NCI-H526 treated with DMSO at 0.1 percent for 48 hours (cell line): ENCODE measurements at regions not wholly inside any gene's neighbourhood (a gene's known extent, or its start where the extent isn't known, plus 50 kb on each side); places are given as distances from the start of the nearest gene placed in this dataset.

Source experiments
- DNase-seq: peaks from one replicate; lab custom pipeline; 2025; lab: John Stamatoyannopoulos, UW

DNA sequence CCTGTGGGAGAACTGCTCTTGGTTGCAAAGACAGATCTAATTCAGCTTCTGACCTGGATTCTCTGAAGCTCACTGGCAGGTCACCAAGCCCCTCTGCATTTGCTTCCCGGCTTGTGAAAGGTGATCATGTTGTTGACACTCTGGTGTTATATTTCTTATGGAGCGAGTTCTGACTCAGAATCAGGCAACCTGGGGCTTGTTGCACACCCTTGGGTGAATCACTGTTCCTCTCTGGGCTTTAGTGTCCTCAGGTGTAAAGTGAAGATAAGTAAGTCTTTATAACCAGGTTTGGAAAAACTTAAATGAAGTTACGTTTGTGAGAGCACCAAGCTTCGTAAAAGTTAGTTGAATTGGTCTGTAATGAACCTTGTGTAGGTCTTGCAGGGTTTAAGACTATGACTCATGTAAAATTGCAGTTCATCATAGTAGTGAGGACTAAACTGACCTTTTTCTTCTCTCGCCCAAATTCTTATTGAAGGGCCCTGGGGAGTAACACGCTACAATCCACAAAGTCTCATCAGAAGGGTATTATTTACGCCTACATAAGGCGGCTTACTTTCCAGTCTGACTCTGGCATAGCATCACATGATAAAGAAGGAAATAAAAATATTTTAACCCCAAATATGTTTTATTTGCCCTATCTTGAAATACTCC is 218.6 kb downstream of the TMEM38B start:
- no peak for DNase-seq

DNA sequence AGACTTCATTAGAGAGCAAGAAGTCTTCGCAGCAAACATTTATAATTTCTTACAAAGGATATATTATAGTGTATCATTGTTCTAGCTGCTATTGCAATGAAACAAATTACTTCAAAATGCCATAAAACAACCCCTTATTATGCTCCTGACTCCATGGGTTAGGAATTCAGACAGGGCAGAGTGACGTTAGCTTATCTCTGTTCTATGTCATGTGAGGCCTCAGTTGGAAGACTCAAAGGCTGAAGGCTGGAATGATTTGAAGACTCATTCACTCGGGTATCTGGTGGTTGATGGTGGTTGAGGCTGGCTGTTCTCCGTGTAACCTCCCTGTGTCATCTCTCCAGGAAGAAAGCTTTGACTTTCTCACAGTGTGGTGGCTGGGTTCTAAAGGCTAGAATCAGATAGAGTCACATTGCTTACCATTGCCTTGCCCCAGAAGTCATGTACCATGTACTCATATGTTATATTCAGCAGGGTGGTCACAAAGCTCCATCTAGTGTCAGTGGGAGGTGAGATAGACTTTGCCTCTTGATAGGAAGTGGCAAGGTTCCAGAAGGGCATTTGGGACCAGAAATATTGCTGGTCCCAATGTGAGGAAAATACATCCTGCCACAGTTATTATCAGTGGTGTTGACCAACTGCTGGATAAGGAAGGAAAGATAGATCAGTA is 226.9 kb downstream of the TMEM38B start:
- DNase-seq, result no peak

DNA sequence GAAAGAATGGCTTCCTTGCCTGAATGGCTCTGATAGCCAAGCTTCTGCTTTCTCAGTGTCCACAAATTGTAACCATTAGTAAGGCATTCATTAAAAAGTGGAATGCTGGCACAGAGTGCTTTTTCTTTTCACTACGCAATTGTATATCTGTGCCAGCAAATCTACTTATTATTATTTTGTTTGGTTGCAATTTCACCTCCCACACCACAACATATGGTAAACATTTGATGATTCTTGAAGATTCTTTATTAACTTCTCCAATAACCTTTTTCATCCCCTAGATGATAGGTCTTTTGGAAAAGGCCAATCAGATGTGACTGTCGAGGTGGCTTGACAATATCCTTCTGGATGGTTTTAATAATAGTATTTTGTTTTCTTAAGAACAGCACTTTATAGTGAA is 234.1 kb downstream of the TMEM38B start:
- DNase-seq, result no peak

DNA sequence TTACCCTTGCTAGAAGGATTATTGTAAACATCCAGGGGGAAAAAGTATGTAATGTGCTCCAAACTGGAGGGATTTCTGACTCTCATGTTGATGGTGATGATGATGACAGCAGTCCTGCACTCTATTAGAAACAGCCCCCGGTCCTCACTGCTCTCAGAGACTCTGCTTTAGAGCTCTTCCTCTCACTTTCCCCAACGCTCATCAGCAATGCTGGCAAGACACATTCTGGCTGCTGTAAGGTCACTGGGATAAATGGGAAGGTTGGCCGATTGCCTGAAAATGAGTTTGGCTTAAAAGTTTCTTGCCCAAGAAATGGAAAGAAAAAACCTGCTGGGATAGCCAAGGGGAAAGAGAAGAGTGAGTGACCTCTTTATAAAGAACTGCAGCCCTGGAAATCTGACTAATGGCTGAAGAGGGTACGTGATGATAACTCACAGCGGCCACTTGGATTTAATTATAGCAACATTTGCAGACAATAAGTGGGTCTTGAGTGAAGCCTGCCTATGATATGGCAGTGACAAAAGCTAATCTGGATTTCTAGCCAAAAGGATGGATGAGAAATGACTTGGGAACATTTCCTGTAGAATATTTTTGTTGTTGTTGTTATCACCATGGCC is 235.8 kb downstream of the TMEM38B start:
- no peak for DNase-seq

DNA sequence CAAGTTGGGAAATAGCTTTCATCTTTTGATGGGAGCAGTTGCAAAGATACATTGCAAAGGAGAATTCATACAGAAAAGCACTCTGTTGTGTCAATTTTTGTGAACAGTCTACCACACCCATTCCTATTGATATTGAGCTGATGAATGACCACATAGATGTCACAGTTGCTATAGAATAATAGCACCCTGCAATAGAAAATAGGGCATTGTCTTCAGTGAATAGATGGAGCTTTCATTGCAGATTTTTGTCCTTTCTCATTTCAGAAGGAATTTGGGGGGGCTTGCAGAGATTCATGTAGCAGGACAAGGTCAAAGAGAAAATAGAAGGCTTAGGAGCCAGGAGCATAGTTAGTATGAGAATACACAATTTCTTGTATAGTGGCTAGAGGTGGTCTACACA is 237.9 kb downstream of the TMEM38B start:
- DNase-seq, result no peak

DNA sequence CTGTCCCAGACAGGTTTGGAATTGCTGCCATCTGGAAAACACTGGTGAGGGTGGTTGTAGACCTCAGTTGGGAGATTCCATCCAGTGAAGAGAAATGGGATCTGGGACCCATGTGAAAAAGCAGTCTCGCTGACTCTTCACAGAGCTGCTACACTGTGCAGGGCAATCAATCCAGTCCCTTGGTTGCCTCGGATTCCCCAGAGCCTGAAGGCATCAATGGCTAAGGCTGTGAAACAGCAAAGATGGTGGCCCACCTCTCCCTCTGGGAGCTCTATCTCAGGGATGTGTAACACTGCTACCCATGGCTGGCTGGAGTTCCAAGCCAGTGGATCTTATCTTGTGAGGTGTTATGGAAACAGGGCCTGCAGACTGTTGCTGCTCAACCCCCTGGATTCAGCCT is 256.1 kb downstream of the TMEM38B start:
- no peak for DNase-seq

DNA sequence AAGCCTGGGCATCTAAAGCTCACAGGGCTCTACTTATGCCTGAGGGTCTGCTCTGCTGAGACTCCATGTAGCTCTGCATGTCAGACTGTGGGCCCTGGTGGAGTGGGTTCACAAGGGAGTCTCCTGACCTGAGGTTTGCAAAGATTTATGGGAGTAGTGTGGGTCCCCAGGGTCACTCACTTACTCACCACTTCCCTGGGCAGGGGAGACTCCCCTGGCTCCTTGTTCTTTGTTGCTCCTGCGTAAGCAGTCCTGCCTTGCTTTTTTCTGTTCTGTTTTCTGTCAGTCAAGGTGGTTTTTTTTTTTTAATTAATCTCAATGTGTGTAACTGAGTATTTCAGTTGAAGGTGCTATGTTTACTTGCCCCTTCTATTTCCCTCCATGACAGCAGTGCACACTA is 256.6 kb downstream of the TMEM38B start:
- DNase-seq, result no peak

DNA sequence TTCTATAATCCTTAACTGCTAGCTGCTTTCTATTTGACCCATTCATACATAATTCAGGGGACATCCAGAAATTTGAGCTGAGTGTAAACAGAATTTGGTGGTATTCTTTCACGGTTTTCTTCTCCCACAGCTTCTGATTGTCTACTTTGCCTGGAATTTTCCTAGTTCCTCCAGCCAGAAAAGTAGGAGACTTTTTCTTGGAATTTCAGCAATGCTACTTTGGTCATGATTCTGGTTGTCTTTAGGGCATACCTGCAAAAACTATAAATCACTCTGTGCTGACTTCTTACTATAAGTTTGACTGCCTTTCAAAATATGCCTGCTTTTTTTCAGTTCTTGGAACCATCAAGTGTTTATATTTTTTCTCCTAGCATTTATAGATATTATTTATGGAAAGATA is 260.2 kb downstream of the TMEM38B start:
- DNase-seq, result no peak

DNA sequence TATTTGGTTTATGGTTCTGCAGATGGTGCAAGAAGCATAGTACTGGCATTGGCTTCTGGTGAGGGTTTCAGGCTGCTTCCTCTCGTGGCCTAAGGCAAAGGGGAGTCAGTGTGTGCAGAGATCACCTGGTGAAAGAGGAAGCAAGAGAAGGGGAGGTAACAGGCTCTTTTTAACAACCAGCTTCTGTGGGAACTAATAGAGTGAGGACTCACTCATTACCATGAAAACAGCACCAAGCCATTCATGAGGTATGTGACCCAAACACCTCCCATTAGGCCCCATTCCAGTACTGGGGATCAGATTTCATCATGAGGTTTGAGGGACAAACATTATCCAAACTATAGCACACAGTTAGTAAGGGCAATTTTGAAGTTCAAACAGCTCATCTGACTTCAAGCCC is 263.5 kb downstream of the TMEM38B start:
- no peak for DNase-seq

DNA sequence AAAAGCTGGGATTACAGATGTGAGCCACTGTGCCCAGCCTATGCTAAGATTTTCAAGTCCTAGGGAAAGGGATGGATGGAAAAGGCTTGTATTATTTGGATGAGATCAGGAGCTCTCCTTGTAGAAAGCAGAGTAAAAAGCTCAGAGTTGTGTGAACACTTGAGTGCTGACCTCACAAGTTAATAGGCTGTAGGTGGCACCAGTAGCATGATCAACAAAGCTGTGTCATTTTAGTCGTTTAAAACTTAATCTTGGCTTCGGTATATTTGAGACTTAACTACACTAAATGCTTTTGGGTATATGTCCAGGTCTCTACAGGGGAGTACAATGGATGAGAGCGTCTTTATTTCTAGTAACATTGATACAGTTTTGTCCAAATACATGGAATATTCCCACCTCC is 264.2 kb downstream of the TMEM38B start:
- no peak for DNase-seq

DNA sequence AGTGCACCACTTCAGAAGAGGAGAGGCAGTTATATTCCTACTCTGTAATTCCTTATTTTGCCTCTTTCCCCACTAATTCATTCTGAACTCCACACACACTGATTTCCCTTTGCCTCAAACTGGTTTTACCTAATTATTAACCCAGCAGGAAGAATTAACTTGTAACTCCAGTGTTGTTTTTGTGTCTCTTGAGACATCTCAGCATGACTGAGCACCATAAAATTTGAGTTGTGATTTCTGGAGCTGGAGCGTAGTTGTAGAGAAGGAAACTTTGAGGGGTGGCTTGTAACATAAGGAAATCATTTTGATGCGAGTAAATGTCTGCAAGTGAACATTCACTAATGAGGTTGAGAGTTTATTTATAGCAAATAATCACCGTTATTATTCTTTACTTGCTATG is 265.2 kb downstream of the TMEM38B start:
- no peak for DNase-seq

DNA sequence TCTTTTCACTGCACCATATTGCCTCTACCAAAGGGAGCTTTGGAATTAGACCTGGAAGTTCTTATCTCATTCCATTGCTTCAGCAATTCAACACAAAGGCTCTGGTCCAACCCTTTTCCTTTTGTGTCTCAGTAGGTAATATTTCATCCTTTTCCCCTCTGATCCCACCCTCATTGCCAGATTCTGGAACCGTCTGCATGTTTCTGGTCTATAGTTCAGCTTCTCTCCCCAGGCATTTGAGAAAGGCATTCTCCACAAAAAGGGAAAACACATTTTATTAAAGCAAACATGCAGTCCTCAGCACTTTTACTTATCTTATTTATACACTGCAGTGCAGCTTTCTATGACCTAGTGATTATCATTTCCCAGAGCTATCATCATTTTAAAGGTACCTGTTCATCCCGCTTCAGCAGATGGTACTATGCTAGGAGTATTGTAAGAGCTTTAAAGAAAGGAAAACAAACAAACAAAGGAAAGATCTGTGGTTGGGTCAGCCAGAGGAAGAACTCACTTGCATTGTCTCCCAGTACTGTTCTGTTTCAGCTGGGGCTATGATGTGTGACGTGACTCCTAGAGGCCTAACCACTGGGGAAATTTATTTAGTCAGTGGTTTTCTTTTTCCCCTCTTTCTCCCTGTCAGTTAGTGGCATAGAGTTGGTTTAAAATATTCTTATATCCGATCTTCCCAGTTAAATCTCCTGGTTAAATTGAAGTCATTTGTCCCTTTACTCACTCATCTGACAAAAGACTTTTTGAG is 269.2 kb downstream of the TMEM38B start:
- no peak for DNase-seq

DNA sequence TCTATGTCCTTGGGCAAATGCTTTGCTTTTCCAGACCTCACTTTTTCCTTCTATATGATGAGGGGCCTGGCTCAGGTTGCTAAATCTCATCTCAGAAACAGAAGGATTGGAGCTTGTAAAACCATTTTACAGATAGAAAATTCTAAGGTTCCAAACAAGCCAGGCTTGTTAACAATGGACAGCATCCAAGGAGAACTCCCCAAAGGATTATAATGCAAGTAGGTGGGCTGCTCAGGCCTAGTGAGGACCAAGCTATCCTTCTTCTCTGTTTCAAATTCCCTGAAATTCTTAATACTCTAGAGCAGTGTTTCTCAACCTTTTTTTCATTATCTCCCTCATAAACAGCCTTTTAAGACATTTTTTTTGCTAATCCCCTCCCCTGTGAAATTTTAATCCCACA is 269.8 kb downstream of the TMEM38B start:
- DNase-seq, result no peak

DNA sequence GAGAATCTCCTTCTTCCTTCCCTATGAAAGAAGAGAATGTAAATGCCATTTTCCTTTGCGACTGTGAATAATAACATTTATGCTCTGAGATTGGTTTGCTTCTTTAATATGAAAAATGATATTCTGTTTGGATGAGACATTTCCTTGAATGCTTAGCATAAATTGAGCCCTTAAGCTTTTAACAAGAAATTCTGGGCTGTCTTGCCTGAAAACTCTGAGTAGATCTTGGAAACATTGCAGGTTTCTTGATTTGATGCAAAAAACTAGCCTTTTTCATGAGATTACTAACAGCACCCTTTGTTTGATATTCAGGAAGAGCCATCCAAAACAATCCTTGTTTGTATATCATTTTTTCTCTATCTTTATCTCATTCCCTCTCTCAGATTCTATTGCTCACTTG is 272.5 kb downstream of the TMEM38B start:
- no peak for DNase-seq

DNA sequence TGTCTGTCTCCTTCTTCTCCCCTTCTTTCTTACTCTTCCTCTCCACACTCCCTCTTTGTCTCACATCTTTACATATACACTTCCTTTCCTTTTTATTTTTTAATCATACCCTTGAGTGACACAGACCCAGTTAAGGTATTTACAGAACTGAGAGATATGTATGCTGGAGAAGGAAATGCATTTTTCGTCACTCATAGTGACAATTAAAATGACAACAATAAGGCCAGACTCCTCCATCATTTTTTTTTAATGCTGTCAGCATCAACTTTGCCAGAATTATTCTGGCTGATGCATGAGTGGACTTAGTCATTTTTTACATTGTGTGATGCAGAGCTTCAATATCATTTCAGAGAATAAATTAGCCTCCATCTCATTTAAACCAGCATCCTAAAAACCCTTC is 272.9 kb downstream of the TMEM38B start:
- DNase-seq, result no peak

DNA sequence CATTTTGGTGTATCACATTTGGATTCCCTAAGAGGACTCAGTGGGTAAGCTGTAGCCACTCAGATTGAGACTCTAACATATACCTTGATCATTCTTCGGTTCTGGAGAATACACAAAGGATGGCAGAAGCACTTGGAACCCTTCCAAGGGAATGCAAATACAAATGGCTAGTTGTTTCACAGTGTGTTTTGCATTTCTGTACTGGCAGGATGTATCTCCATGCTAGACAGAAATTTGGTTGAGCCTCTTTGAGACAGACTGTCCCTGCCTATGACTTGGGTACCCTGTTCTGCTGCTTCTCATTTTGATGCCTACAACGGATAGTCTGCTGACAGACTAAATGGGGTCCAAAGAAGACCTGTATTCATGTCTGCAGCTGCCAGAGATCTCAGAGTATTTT is 273.5 kb downstream of the TMEM38B start:
- DNase-seq, result peak; percentile 87

DNA sequence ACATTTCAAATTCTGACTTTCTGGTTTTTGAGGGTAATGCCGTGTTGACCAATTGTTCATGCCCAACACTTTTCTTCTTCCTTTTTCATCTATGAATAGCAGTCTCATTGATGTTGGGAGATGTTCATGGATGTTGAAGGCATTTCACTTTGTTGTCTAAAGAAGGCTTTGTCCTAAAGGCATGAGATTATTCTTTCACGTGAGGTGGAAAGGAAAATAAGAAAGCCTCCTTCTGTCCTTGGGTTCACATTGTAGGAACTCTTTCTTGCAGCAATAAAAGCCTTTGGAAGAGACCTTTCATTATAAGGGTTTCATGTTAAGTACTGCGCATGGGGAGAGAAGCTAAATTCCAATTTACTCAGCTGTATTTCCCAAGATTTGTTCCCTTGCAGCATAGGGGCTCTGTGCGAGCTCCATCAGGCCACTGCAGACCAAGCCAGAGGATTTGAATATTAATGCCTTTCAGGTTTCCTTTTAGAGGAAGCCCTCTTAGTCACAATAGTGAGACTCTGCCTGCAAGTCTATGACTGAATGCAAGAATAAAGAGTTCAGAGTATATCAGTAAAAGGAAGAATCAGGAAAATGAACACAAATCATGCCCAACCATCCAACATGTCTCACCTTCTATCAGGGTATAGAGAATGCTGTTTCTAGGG is 274.6 kb downstream of the TMEM38B start:
- DNase-seq, result peak; percentile 30

DNA sequence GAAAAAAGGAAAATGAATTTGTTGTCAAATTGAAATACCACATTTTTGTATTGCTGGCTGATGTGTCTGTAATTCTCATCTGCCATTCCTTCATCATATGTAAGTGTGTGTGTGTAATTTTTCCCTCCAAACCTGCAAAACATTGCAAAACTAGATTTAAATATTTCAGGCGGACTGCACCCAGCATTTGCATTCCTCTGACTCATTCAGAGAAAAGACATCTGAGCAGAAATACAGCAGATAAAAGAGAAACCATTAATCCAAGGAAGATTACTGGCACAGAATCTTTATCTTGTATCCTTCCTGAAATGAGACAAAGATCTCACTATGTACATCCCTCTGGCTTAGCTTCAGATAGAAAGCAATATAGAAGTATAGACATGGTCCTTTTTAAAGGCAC is 275.3 kb downstream of the TMEM38B start:
- DNase-seq, result peak; percentile 6

DNA sequence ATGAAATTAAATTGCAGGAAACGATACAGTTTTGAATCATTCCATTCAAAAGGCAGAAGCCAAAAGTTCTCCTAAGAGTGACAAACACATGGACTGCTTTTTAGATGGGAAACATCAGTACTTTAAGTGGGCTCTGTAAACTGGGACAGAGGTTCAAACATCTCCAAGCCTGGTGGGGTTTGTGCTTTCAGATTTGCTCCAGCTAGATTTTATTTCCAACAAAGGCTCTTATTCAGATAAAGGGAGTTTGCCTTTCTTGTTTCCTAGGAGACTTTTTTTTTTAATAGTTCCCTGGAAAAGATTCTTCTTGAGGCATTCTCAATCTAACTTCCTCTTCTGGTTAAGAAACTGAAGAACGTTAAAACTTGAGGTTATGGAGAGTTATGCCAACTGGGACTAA is 277.6 kb downstream of the TMEM38B start:
- no peak for DNase-seq

DNA sequence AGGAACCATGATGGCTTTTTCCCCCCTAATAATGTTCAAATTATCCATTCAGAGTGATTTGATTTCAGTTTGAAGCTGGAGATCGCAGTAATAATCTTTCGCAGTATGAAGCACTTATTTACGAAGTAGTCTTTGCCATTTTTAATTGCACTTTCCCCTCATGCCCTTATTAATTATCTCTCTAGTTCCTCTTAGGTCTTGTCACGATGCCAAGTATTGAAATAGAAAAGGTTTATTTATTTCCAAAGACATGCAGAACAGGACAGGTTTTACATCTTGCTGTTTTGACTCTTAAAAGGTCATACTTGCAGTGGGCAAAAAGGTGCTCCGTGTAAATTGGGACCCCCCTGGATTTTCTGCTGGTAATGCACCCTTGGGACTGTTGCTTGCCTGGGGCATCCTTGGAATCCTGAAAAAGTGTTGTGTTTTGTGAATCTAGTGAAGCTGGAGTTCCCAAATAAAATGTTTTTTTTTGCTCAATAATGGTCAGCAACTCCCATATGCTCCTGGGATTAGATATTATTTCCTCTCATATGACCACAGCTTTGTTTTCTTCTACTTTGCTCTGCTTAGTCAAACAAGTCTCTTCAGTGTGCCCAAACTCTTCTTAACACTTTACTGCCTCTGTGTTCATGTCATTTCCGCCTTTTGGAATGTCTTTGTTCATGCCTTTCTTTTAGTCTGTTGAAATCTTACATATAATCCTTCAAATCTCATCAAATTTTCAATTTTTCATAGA is 278.3 kb downstream of the TMEM38B start:
- DNase-seq, result no peak

DNA sequence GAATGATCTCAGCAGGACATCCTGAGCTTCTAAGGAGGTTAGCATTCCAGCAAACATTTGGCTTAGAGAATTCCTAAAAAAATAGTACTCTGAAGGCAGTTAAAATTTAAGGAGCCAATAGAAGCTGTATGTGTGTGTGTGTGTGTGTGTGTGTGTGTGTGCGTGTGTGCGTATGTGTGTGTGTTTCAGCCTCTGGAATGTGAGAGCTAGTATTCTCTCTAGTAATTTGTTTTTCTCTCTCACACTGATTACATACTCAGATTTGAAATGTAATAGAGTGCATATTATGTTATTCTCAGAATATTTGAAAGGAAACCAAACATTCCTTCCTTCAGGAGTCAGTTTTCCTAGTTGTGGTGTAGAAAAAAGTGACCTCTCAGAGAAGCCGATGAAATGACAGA is 279.6 kb downstream of the TMEM38B start:
- no peak for DNase-seq
